GM12878 (cell line): ENCODE measurements at regions not wholly inside any gene's neighbourhood (a gene's known extent, or its start where the extent isn't known, plus 50 kb on each side); places are given as distances from the start of the nearest gene placed in this dataset.

ENCODE experiments used
- ATAC-seq: fragments of 200-7000 bp; cut with Tn5 transposase; 3 replicates; pipeline ENCODE4 v1.9.1; 2020; ENCODE audit warnings: mild to moderate bottlenecking, moderate library complexity
- BruUV-seq: library from RNA; stranded (reverse); fragments of 400-500 nt; replicated peaks from 2 replicates; lab custom pipeline; 2021; lab: Mats Ljungman, UMichigan
- CTCF ChIA-PET: fragments of 300-600 bp; sonication (Branson Sonifier 250); formaldehyde crosslinking; extraction: SDS; loops from one replicate; lab custom pipeline; 2021; ENCODE audit warnings: inconsistent platforms; lab: Yijun Ruan, JAX
- POLR2A ChIA-PET: fragments of 350-600 bp; formaldehyde crosslinking; extraction: SDS; loops from one replicate; lab custom pipeline; 2021; ENCODE audit warnings: inconsistent platforms; lab: Charles Lee
- RAD21 ChIA-PET: fragments of 300-600 bp; sonication (Branson Sonifier 250); formaldehyde crosslinking; loops from one replicate; lab custom pipeline; 2023; ENCODE audit warnings: antibody characterized with exemption; ENCODE audit not compliant: unreplicated experiment; lab: Charles Lee
- SMC1A ChIA-PET: fragments of 300-600 bp; sonication (Branson Sonifier 250); formaldehyde crosslinking; loops from one replicate; lab custom pipeline; 2023; ENCODE audit not compliant: unreplicated experiment, uncharacterized antibody; lab: Charles Lee
- DNase-seq: peaks from one replicate; pipeline ENCODE4 v3.0.0-alpha.2; 2011; ENCODE audit warnings: low read depth, low spot score
- FAIRE-seq: peaks from 3 replicates; lab custom pipeline; 2011; peaks lifted over from hg19 to GRCh38; lab: Jason Lieb, UNC
- H2AFZ ChIP-seq: 2 replicates; pipeline ENCODE4 v1.6.0; 2011; ENCODE audit warnings: low read depth, low read length, control low read depth; ENCODE audit not compliant: control insufficient read depth
- H3K27ac ChIP-seq: 2 replicates; pipeline ENCODE4 v1.5.1; 2011; ENCODE audit warnings: control low read depth; ENCODE audit not compliant: control insufficient read depth, insufficient read depth
- H3K27me3 ChIP-seq, 2 experiments: replicated peaks in 1 of 2; 2 replicates each; pipeline versions ENCODE4 v1.6.0 to v1.6.1; 2011; ENCODE audit warnings: low read length in 1 of 2; ENCODE audit not compliant: control insufficient read depth in 2 of 2, insufficient read depth in 2 of 2
- H3K36me3 ChIP-seq, 2 experiments: 2 replicates each; pipeline ENCODE4 v1.5.1; 2011; ENCODE audit warnings: low read length in 1 of 2; ENCODE audit not compliant: control insufficient read depth in 2 of 2, insufficient read depth in 2 of 2
- H3K4me1 ChIP-seq: 2 replicates; pipeline ENCODE4 v1.6.1; 2011; ENCODE audit warnings: mild to moderate bottlenecking, low read length, moderate library complexity, mixed read lengths; ENCODE audit not compliant: control insufficient read depth, insufficient read depth
- H3K4me2 ChIP-seq: 2 replicates; pipeline ENCODE4 v1.6.0; 2011; ENCODE audit warnings: control low read depth; ENCODE audit not compliant: control insufficient read depth, insufficient read depth
- H3K4me3 ChIP-seq: fragments of 200-600 bp; sonication (generic); 2 replicates; pipeline ENCODE4 v1.5.1; 2016
- H3K79me2 ChIP-seq: 2 replicates; pipeline ENCODE4 v1.6.0; 2011; ENCODE audit warnings: low read length; ENCODE audit not compliant: control insufficient read depth, insufficient read depth
- H3K9ac ChIP-seq: 2 replicates; pipeline ENCODE4 v1.8.0; 2011; ENCODE audit warnings: low read length, control low read depth, mixed read lengths; ENCODE audit not compliant: control insufficient read depth, insufficient read depth
- H3K9me3 ChIP-seq: replicated peaks from 3 replicates; pipeline ENCODE4 v1.5.1; 2011; ENCODE audit warnings: mild to moderate bottlenecking, low read length; ENCODE audit not compliant: control insufficient read depth, insufficient read depth
- H4K20me1 ChIP-seq: 2 replicates; pipeline ENCODE4 v1.6.0; 2011; ENCODE audit not compliant: control insufficient read depth, insufficient read depth
- ATF3 ChIP-seq: IDR thresholded peaks from 2 replicates; pipeline ENCODE4 v1.6.1; 2011; ENCODE audit warnings: low read depth, mild to moderate bottlenecking, low read length, moderate library complexity, borderline replicate concordance; ENCODE audit errors: extremely low read depth
- GABPA ChIP-seq: IDR thresholded peaks from 2 replicates; pipeline ENCODE4 v1.6.1; 2014; ENCODE audit warnings: antibody characterized with exemption, low read depth, mild to moderate bottlenecking, inconsistent platforms
- GATAD2B ChIP-seq: fragments of 450-650 bp; conservative IDR thresholded peaks from 2 replicates; pipeline ENCODE4 v1.6.1; 2017; ENCODE audit warnings: low read depth, mild to moderate bottlenecking, moderate library complexity
- KAT2A ChIP-seq: conservative IDR thresholded peaks from 2 replicates; pipeline ENCODE4 v1.6.1; 2011; ENCODE audit warnings: low read depth, low read length; ENCODE audit not compliant: control insufficient read depth
- MEF2A ChIP-seq: IDR thresholded peaks from 2 replicates; pipeline ENCODE4 v1.6.1; 2011; ENCODE audit warnings: low read depth, mild to moderate bottlenecking, low read length, moderate library complexity; ENCODE audit not compliant: insufficient read depth
- NFIC ChIP-seq: IDR thresholded peaks from 2 replicates; pipeline ENCODE4 v1.6.1; 2012; ENCODE audit warnings: low read depth, mild to moderate bottlenecking, inconsistent platforms, low read length, moderate library complexity
- NR2F1 ChIP-seq: fragments of 450-650 bp; conservative IDR thresholded peaks from 2 replicates; pipeline ENCODE4 v1.6.1; 2017; ENCODE audit warnings: mild to moderate bottlenecking
- PBX3 ChIP-seq: IDR thresholded peaks from 2 replicates; pipeline ENCODE4 v1.6.1; 2011; ENCODE audit warnings: mild to moderate bottlenecking, low read depth, low read length, moderate library complexity; ENCODE audit not compliant: insufficient replicate concordance
- SMAD1 ChIP-seq: fragments of 450-650 bp; IDR thresholded peaks from 2 replicates; pipeline ENCODE4 v1.6.1; 2018; ENCODE audit warnings: mild to moderate bottlenecking, low read depth; ENCODE audit not compliant: partially characterized antibody
- ZBTB40 ChIP-seq: fragments of 450-650 bp; IDR thresholded peaks from 2 replicates; pipeline ENCODE4 v1.6.1; 2016; ENCODE audit warnings: mild to moderate bottlenecking, moderate library complexity, borderline replicate concordance
- WGBS: methylation state at CpG from one replicate; pipeline ENCODE4 v1.1.6; 2016; ENCODE audit warnings: low lambda C conversion rate; ENCODE audit not compliant: insufficient replicate concordance, insufficient coverage; ENCODE audit errors: missing lambda C conversion rate; 5-methylcytosine and 5-hydroxymethylcytosine counted together
- in situ Hi-C: fragments of 300-500 bp; cut with MboI; formaldehyde crosslinking; loops from 9 replicates; pipeline ENCODE4 v1.14.3; 2018; ENCODE audit warnings: mixed read lengths
- intact Hi-C: fragments of 100-400 bp; cut with micrococcal nuclease; formaldehyde crosslinking; loops from one replicate; pipeline ENCODE4 v1.14.2; 2022; ENCODE audit not compliant: unreplicated experiment

- intact Hi-C loops = no loop called here
- no peak overlapping the region for H2AFZ ChIP-seq
- 54% methylated on average over 4 of the region's 4 CpGs for WGBS
- in situ Hi-C loops = no loop called here
- no peaks in the 10 kb centered on the region for H3K9me3 ChIP-seq
- ChIA-PET CTCF (no interaction called here), POLR2A (no interaction called here), RAD21 (no interaction called here), SMC1A (no interaction called here)
- no peaks in the 10 kb centered on the region for H3K4me1 ChIP-seq
- H3K27ac ChIP-seq = no peak overlapping the region
- H4K20me1 ChIP-seq = no peaks in the 10 kb centered on the region
- no peak overlapping the region for H3K4me2 ChIP-seq
- no TSS peak for BruUV-seq
- no peak for DNase-seq
- no peak overlapping the region for H3K4me3 ChIP-seq
- no peak for TF ChIP-seq ATF3
- TF ChIP-seq GATAD2B = no peak
- TF ChIP-seq MEF2A = no peak
- TF ChIP-seq ZBTB40 = no peak
- no peak for TF ChIP-seq NR2F1
- TF ChIP-seq NFIC = no peak
- TF ChIP-seq SMAD1 = no peak
- no peak for TF ChIP-seq KAT2A
- no peak for TF ChIP-seq PBX3
- TF ChIP-seq GABPA = no peak
- H3K36me3 ChIP-seq = no peaks in the 10 kb centered on the region
- no peak overlapping the region for H3K9ac ChIP-seq
- H3K27me3 ChIP-seq = no peaks in the 10 kb centered on the region; a peak in 1 of 4 replicates
- no peak for FAIRE-seq
- no peak for ATAC-seq
- H3K79me2 ChIP-seq = no peaks in the 10 kb centered on the region
Observed at GRCh38 chr16:9249534-9249933, 158.1 kb downstream of the HAPSTR1 start.
